ENCODE measurements at regions not wholly inside any gene's neighbourhood (a gene's known extent, or its start where the extent isn't known, plus 50 kb on each side); places are given as distances from the start of the nearest gene placed in this dataset.

GRCh38 chr22:22999523-22999922, 70.8 kb upstream of the GNAZ start:
- DNase-seq (ENCODE audit: low read depth): no peak

DNA sequence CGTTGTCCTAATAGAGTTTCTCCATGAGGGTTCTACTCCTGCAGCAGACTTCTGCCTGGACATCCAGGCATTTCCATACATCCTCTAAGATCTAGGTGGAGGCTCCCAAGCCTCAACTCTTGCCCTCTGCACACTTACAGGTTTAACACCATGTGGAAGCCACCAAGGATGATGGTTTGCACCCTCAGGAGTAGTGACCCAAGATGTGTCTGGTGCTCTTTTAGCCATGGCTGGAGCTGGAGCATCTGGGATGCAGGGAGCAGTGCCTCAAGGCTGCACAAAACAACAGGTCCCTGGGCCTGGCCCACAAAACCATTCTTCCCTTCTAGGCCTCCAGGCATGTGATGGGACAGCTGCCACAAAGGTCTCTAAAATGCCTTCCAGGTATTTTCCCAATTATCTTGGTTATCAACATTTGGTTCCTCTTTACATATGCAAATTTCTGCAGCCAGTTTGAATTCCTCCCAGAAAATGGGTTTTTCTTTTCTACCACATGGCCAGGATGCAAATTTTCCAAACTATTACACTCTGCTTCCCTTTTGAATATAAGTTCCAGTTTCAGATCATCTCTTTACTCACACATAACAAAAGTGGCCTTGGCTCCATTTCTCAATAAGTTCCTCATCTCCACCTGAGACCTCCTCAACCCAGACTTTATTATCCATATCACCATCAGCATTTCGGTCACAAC, 69.5 kb upstream of the GNAZ start:
- DNase-seq (ENCODE audit: low read depth): no peak

DNA sequence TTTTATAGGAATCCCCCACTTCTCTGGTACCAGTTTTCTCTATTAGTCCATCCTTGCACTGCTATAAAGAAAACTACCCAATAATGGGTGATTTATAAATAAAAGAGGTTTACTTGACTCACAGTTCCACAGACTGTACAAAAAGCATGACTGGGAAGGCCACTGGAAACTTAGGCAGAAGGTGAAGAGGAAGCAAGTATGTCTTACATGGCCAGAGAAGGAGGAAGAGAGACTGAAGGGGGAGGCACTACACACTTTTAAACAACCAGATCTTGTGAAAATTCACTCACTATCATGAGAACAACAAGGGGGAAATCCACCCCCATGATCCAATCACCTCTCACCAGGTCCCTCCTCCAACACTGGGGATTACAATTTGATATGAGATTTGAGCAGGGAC, 68.9 kb upstream of the GNAZ start:
- DNase-seq (ENCODE audit: low read depth): no peak

DNA sequence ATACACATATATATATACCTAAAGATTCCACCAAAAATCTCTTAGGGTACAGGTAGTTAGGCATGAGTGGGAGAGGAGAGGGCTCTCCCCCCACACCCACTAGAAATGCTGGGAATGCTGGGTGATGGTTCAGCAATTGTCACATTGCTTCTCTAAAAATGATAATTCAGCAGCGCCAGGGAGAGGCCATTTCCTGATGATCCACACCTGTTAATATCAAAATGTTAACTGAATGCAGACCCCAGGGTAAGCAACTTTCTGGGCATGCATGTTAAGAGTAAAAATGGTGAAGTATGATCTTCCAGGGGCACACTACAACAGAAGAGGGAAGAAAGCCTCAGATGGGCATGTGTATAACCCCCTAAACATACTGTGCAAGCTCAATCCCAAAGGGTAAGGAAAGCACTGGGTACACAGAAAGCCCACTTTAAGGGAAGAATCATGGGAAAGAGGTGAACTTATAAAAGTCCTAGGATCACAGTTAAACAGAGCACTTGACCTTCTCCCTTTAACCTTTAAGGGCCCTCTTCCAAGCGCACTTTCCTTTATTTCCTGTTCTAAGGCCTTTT, 67.6 kb upstream of the GNAZ start:
- no peak for DNase-seq (ENCODE audit: low read depth)

DNA sequence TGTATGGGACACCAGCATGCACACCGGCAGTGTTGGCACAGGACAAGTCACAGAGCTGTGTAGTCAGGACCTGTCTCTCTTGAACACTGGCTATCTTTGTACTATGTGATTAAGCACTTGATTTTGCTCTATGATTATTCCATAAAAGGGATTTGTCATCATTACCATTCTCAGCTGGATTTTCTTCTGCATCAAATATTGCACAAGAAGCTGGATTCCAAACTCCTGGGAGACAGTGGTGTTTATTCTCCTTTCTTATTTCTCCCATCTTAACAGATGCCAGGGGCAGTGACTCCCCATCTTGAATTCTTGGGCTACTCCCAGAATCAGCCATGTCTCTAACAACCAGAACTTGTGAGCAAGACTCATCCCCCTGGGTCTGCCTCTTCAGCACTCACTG, 62.5 kb upstream of the GNAZ start:
- no peak for DNase-seq (ENCODE audit: low read depth)

- DNase-seq (ENCODE audit: low read depth): no peak
Observed at GRCh38 chr22:23008896-23009295, 61.4 kb upstream of the GNAZ start.
